Liver (tissue), 3 donors: ENCODE measurements at regions not wholly inside any gene's neighbourhood (a gene's known extent, or its start where the extent isn't known, plus 50 kb on each side); places are given as distances from the start of the nearest gene placed in this dataset.

Experiments used
- ATF3 ChIP-seq: IDR thresholded peaks from 2 replicates; pipeline ENCODE4 v1.6.1; 2016; ENCODE audit warnings: antibody characterized with exemption
- CTCF ChIP-seq: fragments of 150-350 bp; IDR thresholded peaks from 2 replicates; pipeline ENCODE4 v1.5.1; 2017; ENCODE audit warnings: improper control_type of control experiment, low read depth, low read length; ENCODE audit not compliant: missing input control
- RAD21 ChIP-seq, 2 donors: IDR thresholded peaks; 2 replicates each; pipeline ENCODE4 v1.6.1; 2016; ENCODE audit warnings: antibody characterized with exemption in 2 of 2, mild to moderate bottlenecking in 2 of 2
- TAF1 ChIP-seq: conservative IDR thresholded peaks from 2 replicates; pipeline ENCODE4 v1.6.1; 2016; ENCODE audit warnings: antibody characterized with exemption, mild to moderate bottlenecking
- YY1 ChIP-seq: IDR thresholded peaks from 2 replicates; pipeline ENCODE4 v1.6.1; 2016; ENCODE audit warnings: antibody characterized with exemption, mild to moderate bottlenecking
- donor health status: healthy.
- donor health status: healthy.

GRCh38 chr6:98343797-98344196 is 490.6 kb upstream of the POU3F2 start:
- TF ChIP-seq ATF3 (no peak), RAD21 (IDR thresholded peaks at IDR 0.05) (no peak), YY1 (no peak), CTCF (no peak), TAF1 (no peak)
